HL-60 (cell line): ENCODE measurements at regions not wholly inside any gene's neighbourhood (a gene's known extent, or its start where the extent isn't known, plus 50 kb on each side); places are given as distances from the start of the nearest gene placed in this dataset.

ENCODE experiments used
- CTCF ChIP-seq: IDR thresholded peaks from one replicate; pipeline ENCODE4 v1.5.1; 2011; ENCODE audit warnings: low read length, control low read depth, inconsistent platforms; ENCODE audit not compliant: insufficient read depth
- GABPA ChIP-seq: IDR thresholded peaks from 2 replicates; pipeline ENCODE4 v1.6.1; 2012; ENCODE audit warnings: low read depth
- POLR2AphosphoS5 ChIP-seq: IDR thresholded peaks from 2 replicates; pipeline ENCODE4 v1.6.1; 2012; ENCODE audit warnings: low read depth
- REST ChIP-seq: IDR thresholded peaks from 2 replicates; pipeline ENCODE4 v1.6.1; 2012; ENCODE audit warnings: low read depth; ENCODE audit not compliant: insufficient replicate concordance

GRCh38 chr12:4138051-4138450, 135.5 kb upstream of the CCND2 start:
- TF ChIP-seq CTCF = no peak
- no peak for TF ChIP-seq POLR2AphosphoS5
- TF ChIP-seq GABPA = no peak
- TF ChIP-seq REST = no peak
